H1 (cell line): ENCODE measurements at regions not wholly inside any gene's neighbourhood (a gene's known extent, or its start where the extent isn't known, plus 50 kb on each side); places are given as distances from the start of the nearest gene placed in this dataset.

Experiments
- CTCF ChIA-PET: fragments of 300-600 bp; sonication (Branson Sonifier 250); formaldehyde crosslinking; loops from one replicate; lab custom pipeline; 2021; ENCODE audit not compliant: partially characterized antibody; lab: Charles Lee
- POLR2A ChIA-PET: fragments of 300-600 bp; sonication (Branson Sonifier 250); formaldehyde crosslinking; loops from one replicate; lab custom pipeline; 2021; ENCODE audit warnings: inconsistent platforms; ENCODE audit not compliant: partially characterized antibody; lab: Charles Lee
- DNase-seq, 2 experiments: peaks; one replicate each; pipeline versions ENCODE4 v3.0.0 to v3.0.0-alpha.2; 2010 to 2022; ENCODE audit warnings: low spot score in 2 of 2, low read depth in 1 of 2, mixed read lengths in 1 of 2
- FAIRE-seq: peaks from 2 replicates; lab custom pipeline; 2011; peaks lifted over from hg19 to GRCh38; lab: Jason Lieb, UNC
- H2AFZ ChIP-seq: 2 replicates; pipeline ENCODE4 v1.8.1; 2012; ENCODE audit warnings: low read length, inconsistent platforms
- H2AK5ac ChIP-seq: 2 replicates; pipeline ENCODE4 v1.6.1; 2013; ENCODE audit warnings: low read depth, low read length
- H2BK120ac ChIP-seq: replicated peaks from 2 replicates; pipeline ENCODE3; 2013; ENCODE audit warnings: low read depth, low read length, inconsistent platforms
- H2BK12ac ChIP-seq: 2 replicates; pipeline ENCODE4 v1.6.1; 2013; ENCODE audit warnings: low read depth, low read length
- H2BK15ac ChIP-seq: 2 replicates; pipeline ENCODE4 v1.6.1; 2013; ENCODE audit warnings: low read length
- H2BK20ac ChIP-seq: 2 replicates; pipeline ENCODE4 v1.6.1; 2013; ENCODE audit warnings: low read length
- H2BK5ac ChIP-seq: 2 replicates; pipeline ENCODE4 v1.6.1; 2013; ENCODE audit warnings: low read depth, low read length
- H3K14ac ChIP-seq: 2 replicates; pipeline ENCODE4 v1.6.1; 2013; ENCODE audit warnings: inconsistent platforms; ENCODE audit not compliant: insufficient read length
- H3K18ac ChIP-seq: 2 replicates; pipeline ENCODE4 v1.6.1; 2013; ENCODE audit warnings: low read length; ENCODE audit errors: extremely low read depth
- H3K23ac ChIP-seq: 2 replicates; pipeline ENCODE4 v1.6.1; 2013; ENCODE audit warnings: inconsistent platforms; ENCODE audit not compliant: insufficient read length
- H3K23me2 ChIP-seq: 2 replicates; pipeline ENCODE4 v1.6.1; 2013; ENCODE audit warnings: low read depth, low read length
- H3K27ac ChIP-seq: 2 replicates; pipeline ENCODE4 v1.6.1; 2011; ENCODE audit warnings: low read depth, low read length, inconsistent platforms
- H3K27me3 ChIP-seq, 4 experiments: replicated peaks in 1 of 4; 1 replicate in 1 of 4; 2 replicates in 3 of 4; pipeline versions ENCODE4 v1.6.1 to v1.8.1; 2011 to 2013; ENCODE audit warnings: low read length in 3 of 4, mild to moderate bottlenecking in 3 of 4, inconsistent platforms in 2 of 4, mixed read lengths in 2 of 4, moderate library complexity in 1 of 4; ENCODE audit not compliant: control insufficient read depth in 3 of 4, insufficient read depth in 3 of 4; ENCODE audit errors: extremely low read depth in 1 of 4
- H3K36me3 ChIP-seq, 4 experiments: 2 replicates each; pipeline versions ENCODE4 v1.6.1 to v1.8.1; 2011 to 2013; ENCODE audit warnings: mild to moderate bottlenecking in 4 of 4, low read length in 3 of 4, moderate library complexity in 2 of 4, control low read depth in 1 of 4, inconsistent platforms in 1 of 4; ENCODE audit not compliant: insufficient read depth in 4 of 4, control insufficient read depth in 2 of 4
- H3K4ac ChIP-seq: replicated peaks from 2 replicates; pipeline ENCODE3; 2013; ENCODE audit warnings: low read length, low read depth, mixed read lengths, inconsistent platforms; ENCODE audit not compliant: insufficient read length
- H3K4me1 ChIP-seq, 4 experiments: replicated peaks in 1 of 4; 1 replicate in 1 of 4; 2 replicates in 3 of 4; pipeline versions ENCODE4 v1.6.1 to v1.8.1; 2011 to 2013; ENCODE audit warnings: low read length in 3 of 4, inconsistent platforms in 2 of 4, mixed read lengths in 1 of 4; ENCODE audit not compliant: insufficient read depth in 4 of 4, control insufficient read depth in 3 of 4
- H3K4me2 ChIP-seq, 2 experiments: 2 replicates each; pipeline versions ENCODE4 v1.6.1 to v1.8.1; 2011 to 2013; ENCODE audit warnings: low read depth in 2 of 2, low read length in 2 of 2, control low read depth in 1 of 2, inconsistent platforms in 1 of 2, mild to moderate bottlenecking in 1 of 2; ENCODE audit not compliant: insufficient read depth in 1 of 2
- H3K4me3 ChIP-seq, 4 experiments: fragments of 200-600, 300-600 bp in 1 of 4; sonication (generic), shearing (Covaris generic), sonication (Bioruptor Twin) in 1 of 4; 2 replicates each; pipeline versions ENCODE4 v1.5.1 to v1.8.1; 2011 to 2016; ENCODE audit warnings: low read length in 4 of 4, low read depth in 3 of 4, control low read depth in 2 of 4, inconsistent platforms in 2 of 4, mild to moderate bottlenecking in 2 of 4, mixed read lengths in 1 of 4, moderate library complexity in 1 of 4; ENCODE audit not compliant: insufficient read depth in 2 of 4; ENCODE audit errors: extremely low read depth in 1 of 4
- H3K56ac ChIP-seq: replicated peaks from 2 replicates; pipeline ENCODE3; 2013; ENCODE audit warnings: low read depth, mild to moderate bottlenecking, mixed read lengths, low read length, inconsistent platforms; ENCODE audit not compliant: insufficient read length
- H3K79me1 ChIP-seq: 2 replicates; pipeline ENCODE4 v1.6.1; 2013; ENCODE audit warnings: low read depth, low read length, control low read depth
- H3K79me2 ChIP-seq, 2 experiments: 2 replicates each; pipeline versions ENCODE4 v1.6.1 to v1.8.1; 2012 to 2013; ENCODE audit warnings: low read length in 2 of 2, mild to moderate bottlenecking in 2 of 2, inconsistent platforms in 1 of 2; ENCODE audit not compliant: insufficient read depth in 2 of 2, control insufficient read depth in 1 of 2
- H3K9ac ChIP-seq, 4 experiments: replicated peaks in 1 of 4; 1 replicate in 1 of 4; 2 replicates in 3 of 4; pipeline versions ENCODE4 v1.6.1 to v1.8.1; 2011 to 2013; ENCODE audit warnings: low read depth in 3 of 4, low read length in 3 of 4, control low read depth in 2 of 4, mild to moderate bottlenecking in 2 of 4, moderate library complexity in 2 of 4, inconsistent platforms in 1 of 4; ENCODE audit errors: extremely low read depth in 1 of 4
- H3K9me3 ChIP-seq, 2 experiments: 2 replicates each; pipeline versions ENCODE4 v1.6.1 to v1.8.1; 2012 to 2013; ENCODE audit warnings: mild to moderate bottlenecking in 2 of 2, moderate library complexity in 2 of 2, control low read depth in 1 of 2, inconsistent platforms in 1 of 2, low read depth in 1 of 2, low read length in 1 of 2, mixed read lengths in 1 of 2; ENCODE audit not compliant: insufficient read depth in 2 of 2
- H4K20me1 ChIP-seq, 2 experiments: replicated peaks in 1 of 2; 2 replicates each; pipeline versions ENCODE3 to v1.8.1; 2011 to 2013; ENCODE audit warnings: inconsistent platforms in 2 of 2, low read length in 2 of 2, mild to moderate bottlenecking in 1 of 2; ENCODE audit not compliant: insufficient read depth in 2 of 2, control insufficient read depth in 1 of 2
- H4K5ac ChIP-seq: 2 replicates; pipeline ENCODE4 v1.6.1; 2013; ENCODE audit warnings: low read length, low read depth, mixed read lengths, inconsistent platforms; ENCODE audit not compliant: insufficient read length
- H4K8ac ChIP-seq: 2 replicates; pipeline ENCODE4 v1.8.0; 2013; ENCODE audit warnings: mild to moderate bottlenecking, moderate library complexity, low read length, inconsistent platforms; ENCODE audit not compliant: insufficient read depth; ENCODE audit errors: extremely low read depth
- H4K91ac ChIP-seq: replicated peaks from 2 replicates; pipeline ENCODE3; 2013; ENCODE audit warnings: low read length, mixed read lengths, inconsistent platforms; ENCODE audit not compliant: insufficient read length
- CEBPB ChIP-seq: IDR thresholded peaks from 2 replicates; pipeline ENCODE4 v1.6.1; 2012; ENCODE audit warnings: low read depth, low read length
- CREB1 ChIP-seq: IDR thresholded peaks from 2 replicates; pipeline ENCODE4 v1.6.1; 2012; ENCODE audit warnings: inconsistent platforms
- CTBP2 ChIP-seq: IDR thresholded peaks from 2 replicates; pipeline ENCODE4 v1.7.0; 2011; ENCODE audit warnings: borderline replicate concordance, mild to moderate bottlenecking, moderate library complexity, mixed read lengths, low read length; ENCODE audit not compliant: insufficient read depth, insufficient read length
- EZH2 ChIP-seq: fragments of 200-600 bp; sonication (generic); IDR thresholded peaks from 2 replicates; pipeline ENCODE4 v1.7.1; 2012; ENCODE audit warnings: low read depth, mild to moderate bottlenecking, moderate library complexity, low read length, inconsistent platforms; ENCODE audit not compliant: severe bottlenecking
- HDAC2 ChIP-seq, 2 experiments: fragments of 300-600 bp in 1 of 2; sonication (generic) in 1 of 2; IDR thresholded peaks; 2 replicates each; pipeline ENCODE4 v1.6.1; 2011 to 2012; ENCODE audit warnings: low read depth in 2 of 2, low read length in 2 of 2, mild to moderate bottlenecking in 2 of 2, moderate library complexity in 2 of 2, borderline replicate concordance in 1 of 2, inconsistent platforms in 1 of 2
- KDM1A ChIP-seq: fragments of 200-600, 300-600 bp; sonication (generic); IDR thresholded peaks from 2 replicates; pipeline ENCODE4 v1.7.1; 2016; ENCODE audit warnings: mild to moderate bottlenecking, low read length, borderline replicate concordance
- RXRA ChIP-seq: IDR thresholded peaks from 2 replicates; pipeline ENCODE4 v1.6.1; 2011; ENCODE audit warnings: low read depth, mild to moderate bottlenecking, low read length, moderate library complexity; ENCODE audit not compliant: insufficient read depth
- SP2 ChIP-seq: IDR thresholded peaks from 2 replicates; pipeline ENCODE4 v1.6.1; 2012; ENCODE audit warnings: mild to moderate bottlenecking, low read length, inconsistent platforms
- WGBS, 2 experiments: shearing (Covaris generic) in 1 of 2; methylation state at CpG; one replicate each; pipeline versions ENCODE4 v1.1.6 to v1.1.7; 2013 to 2015; ENCODE audit warnings: low lambda C conversion rate in 2 of 2, mixed read lengths in 2 of 2, inconsistent platforms in 1 of 2, low coverage in 1 of 2, missing lambda C conversion rate in 1 of 2; ENCODE audit not compliant: insufficient replicate concordance in 2 of 2, insufficient coverage in 1 of 2, insufficient read length in 1 of 2; ENCODE audit errors: extremely low coverage in 1 of 2, missing lambda C conversion rate in 1 of 2; 5-methylcytosine and 5-hydroxymethylcytosine counted together

DNA sequence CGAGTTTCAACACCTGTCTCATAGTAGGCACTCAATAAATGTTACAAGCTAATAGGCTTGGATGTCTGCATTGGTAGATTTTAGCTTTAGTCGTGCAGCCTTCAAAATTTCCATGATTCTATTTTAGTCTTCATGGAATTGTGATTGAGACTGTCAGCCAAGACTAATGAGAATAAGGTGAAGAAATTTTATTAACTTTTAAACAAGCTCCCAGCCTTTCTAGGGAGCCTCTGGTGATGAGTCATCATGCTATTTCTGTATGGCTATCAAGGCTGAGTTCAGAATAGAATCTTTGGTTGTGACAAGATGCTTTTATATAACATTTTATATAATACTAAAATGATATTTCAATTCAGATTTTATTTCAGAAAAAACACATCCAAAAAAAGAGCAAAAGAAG lies 685.8 kb downstream of the GABRG1 start:
- FAIRE-seq, result no peak
- CTCF ChIA-PET, result interaction anchor here (1.0 to 1.6 kb wide), 4 partner anchors 11 to 323 kb away, joined by 3 to 8 read pairs (median 4); no protein-coding TSS in a partner anchor

More for the DNA sequence above, 685.8 kb downstream of the GABRG1 start:
- Histone ChIP-seq H3K56ac (no peak overlapping the region), H2BK20ac (no peak overlapping the region), H4K91ac (no peak overlapping the region), H3K18ac (no peak overlapping the region), H2BK12ac (no peak overlapping the region), H3K79me1 (no peaks in the 10 kb centered on the region), H2BK120ac (no peak overlapping the region), H3K9ac (no peak overlapping the region), H3K23me2 (no peaks in the 10 kb centered on the region), H3K27me3 (no peaks in the 10 kb centered on the region), H4K20me1 (no peaks in the 10 kb centered on the region), H3K27ac (no peak overlapping the region), H2BK15ac (no peak overlapping the region), H4K8ac (no peak overlapping the region), H4K5ac (no peak overlapping the region), H3K14ac (no peak overlapping the region), H3K36me3 (no peaks in the 10 kb centered on the region), H3K4ac (no peak overlapping the region), H3K4me3 (no peak overlapping the region), H3K9me3 (no peaks in the 10 kb centered on the region), H2BK5ac (no peak overlapping the region), H2AFZ (no peak overlapping the region), H3K4me1 (no peaks in the 10 kb centered on the region), H3K79me2 (no peaks in the 10 kb centered on the region), H3K4me2 (no peak overlapping the region), H3K23ac (no peak overlapping the region), H2AK5ac (no peak overlapping the region)
- POLR2A ChIA-PET, result no interaction called here
- WGBS, 2 experiments, result 82% methylated on average over 2 of the region's 2 CpGs; no CpG with 5 or more reads in 1 of the 2 experiments
- TF ChIP-seq CTBP2 (no peak), SP2 (no peak), KDM1A (no peak), CEBPB (no peak), CREB1 (no peak), RXRA (no peak), EZH2 (no peak), HDAC2 (IDR thresholded peaks at IDR 0.05; ENCODE audit: borderline replicate concordance in 1 of 2, low read depth in 2 of 2, low read length in 2 of 2) (no peak)
- DNase-seq, result no peak
